ENCODE measurements at regions not wholly inside any gene's neighbourhood (a gene's known extent, or its start where the extent isn't known, plus 50 kb on each side); places are given as distances from the start of the nearest gene placed in this dataset.

DNA sequence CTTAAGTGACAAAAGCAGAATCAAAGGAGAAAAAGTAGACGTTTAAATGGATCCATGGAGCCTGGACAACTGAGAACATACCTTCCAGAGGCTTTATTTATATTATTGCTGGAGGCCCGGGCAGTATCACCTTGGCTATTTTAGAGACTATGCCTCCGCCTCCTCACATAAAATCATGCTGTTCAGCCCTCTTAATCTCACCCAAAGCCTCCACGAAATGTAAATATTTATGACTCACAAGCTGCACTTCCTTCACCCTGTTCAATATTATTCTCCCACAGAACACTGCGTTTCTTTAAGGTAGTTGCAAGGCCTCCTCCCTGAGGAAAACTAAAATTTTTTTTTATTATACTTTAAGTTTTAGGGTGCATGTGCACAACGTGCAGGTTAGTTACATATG is 478.6 kb upstream of the ACVR2A start:
- DNase-seq (ENCODE audit: low read depth, low spot score) = no peak

GRCh38 chr2:147365622-147366021 is 479.2 kb upstream of the ACVR2A start:
- DNase-seq (ENCODE audit: low read depth, low spot score) = no peak

- no peak for DNase-seq (ENCODE audit: low read depth, low spot score)
These were observed 480.2 kb upstream of the ACVR2A start for GRCh38 chr2:147364597-147364996.

DNA sequence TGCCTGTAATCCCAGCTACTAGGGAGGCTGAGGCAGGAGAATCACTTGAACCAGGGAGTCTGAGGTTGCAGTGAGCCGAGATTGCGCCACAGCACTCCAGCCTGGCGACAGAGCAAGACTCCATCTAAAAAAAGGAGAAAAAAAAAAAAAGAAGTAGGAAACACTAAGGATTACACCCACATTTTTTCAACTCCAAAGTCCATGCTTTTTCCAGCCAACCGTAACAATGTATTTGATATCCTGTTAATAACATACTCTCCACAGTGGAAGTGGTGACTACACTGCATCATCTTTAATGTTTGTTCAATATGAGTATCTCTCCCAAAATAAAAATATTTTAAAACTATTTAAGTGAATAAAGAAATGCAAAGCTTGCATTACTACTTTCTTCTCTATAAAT is 481.6 kb upstream of the ACVR2A start:
- no peak for DNase-seq (ENCODE audit: low read depth, low spot score)

GRCh38 chr2:147358375-147358774 is 486.5 kb upstream of the ACVR2A start:
- DNase-seq (ENCODE audit: low read depth, low spot score) = no peak

DNA sequence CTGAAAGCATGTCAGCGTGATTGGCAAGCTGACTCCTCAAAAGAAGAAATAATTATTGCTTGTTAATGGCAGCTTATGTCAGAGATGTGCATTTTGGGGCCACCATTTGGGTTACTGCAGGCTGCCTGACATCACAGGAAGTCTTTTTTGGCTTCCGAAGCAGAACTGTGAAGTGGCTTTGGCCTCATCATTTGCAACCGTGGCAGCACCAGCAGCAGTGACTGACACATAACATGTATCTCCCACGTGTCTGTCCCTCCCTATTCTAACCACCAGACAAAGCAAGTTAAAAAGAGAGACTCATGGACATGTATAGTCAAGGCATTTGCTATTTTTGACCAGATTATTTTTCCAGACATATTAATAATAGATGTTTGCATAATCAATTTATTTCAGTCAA is 488.7 kb upstream of the ACVR2A start:
- no peak for DNase-seq (ENCODE audit: low read depth, low spot score)

- DNase-seq (ENCODE audit: low read depth, low spot score) = no peak
These were observed 489.1 kb upstream of the ACVR2A start for GRCh38 chr2:147355706-147356105.

DNA sequence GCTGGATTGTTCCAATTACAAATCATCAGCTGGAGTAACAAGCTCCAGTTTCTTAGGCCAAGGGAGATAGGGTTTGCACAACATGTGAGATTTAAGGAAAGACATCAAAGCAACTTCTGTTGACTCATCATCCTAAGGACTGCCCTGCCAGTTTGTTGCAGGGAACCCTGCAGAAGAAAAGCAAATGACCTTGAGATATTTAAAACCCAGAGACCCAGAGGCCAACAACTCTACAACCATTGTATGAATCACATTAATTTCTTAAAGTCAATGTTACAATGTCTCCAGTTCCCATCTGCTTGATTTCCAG is 491.8 kb upstream of the ACVR2A start:
- no peak for DNase-seq (ENCODE audit: low read depth, low spot score)

DNA sequence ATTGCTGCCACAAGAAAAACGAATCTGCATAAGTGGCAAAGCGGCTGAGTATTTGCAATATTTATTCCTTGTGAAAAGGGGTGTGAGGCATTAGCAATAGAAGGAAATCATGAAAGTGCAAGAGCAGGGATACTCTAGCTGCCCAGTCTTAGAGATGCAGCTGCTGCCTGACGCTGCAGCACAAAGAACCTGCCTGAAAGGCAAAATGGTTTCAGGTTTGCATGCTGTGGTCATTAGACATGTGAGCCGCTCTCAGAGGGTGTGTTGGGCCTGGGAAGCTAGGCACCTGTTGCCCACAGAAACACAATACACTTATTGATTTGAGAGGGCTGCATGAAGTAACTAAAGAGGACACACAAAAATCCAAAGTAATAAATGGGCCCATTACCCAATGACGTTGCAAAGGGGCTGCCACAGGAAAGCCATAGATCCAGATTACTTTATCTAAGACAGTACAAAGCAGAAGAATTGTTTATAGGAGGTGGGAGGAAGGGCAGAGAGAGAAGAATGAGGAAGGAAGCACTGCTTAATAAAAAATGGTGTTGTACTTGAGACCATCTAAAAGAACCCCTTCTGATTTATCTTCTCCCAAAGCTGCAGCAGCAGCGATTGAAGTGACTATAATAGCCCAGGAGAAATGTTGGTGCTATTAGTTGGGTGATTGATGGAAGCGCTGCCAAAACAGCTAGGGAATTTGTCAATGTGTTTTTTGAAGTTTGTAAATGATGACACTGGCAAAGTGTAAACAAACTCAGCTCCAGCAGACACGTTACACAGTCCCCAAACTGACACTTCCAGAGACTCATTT is 492.4 kb upstream of the ACVR2A start:
- DNase-seq (ENCODE audit: low read depth, low spot score) = no peak

- DNase-seq (ENCODE audit: low read depth, low spot score) = no peak
These were observed 493.0 kb upstream of the ACVR2A start for GRCh38 chr2:147351784-147352183.

- DNase-seq (ENCODE audit: low read depth, low spot score) = no peak
These were observed 495.8 kb upstream of the ACVR2A start for GRCh38 chr2:147348931-147349555.

DNA sequence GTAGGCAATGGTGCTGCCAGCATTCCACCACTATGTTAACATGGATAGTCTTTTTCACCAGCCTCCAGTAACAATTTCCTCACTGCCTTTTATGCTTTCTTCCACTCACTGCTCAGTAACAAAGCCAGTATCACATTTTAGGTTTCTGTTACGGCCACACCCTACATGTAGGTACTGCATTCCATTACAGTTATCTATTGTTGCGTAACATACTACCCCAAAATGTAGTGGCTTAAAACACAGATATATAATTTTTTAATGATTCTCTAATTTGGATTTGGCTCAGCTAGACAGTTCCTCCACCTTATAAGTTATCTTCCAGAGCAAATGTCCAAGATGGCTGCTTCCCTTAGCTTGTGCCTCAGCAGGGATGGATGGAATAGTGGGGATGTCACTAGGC is 498.7 kb upstream of the ACVR2A start:
- no peak for DNase-seq (ENCODE audit: low read depth, low spot score)

GRCh38 chr2:147345246-147345645 is 499.6 kb upstream of the ACVR2A start:
- no peak for DNase-seq (ENCODE audit: low read depth, low spot score)

- DNase-seq (ENCODE audit: low read depth, low spot score) = no peak
These were observed 502.5 kb upstream of the ACVR2A start for GRCh38 chr2:147342329-147342728.

DNA sequence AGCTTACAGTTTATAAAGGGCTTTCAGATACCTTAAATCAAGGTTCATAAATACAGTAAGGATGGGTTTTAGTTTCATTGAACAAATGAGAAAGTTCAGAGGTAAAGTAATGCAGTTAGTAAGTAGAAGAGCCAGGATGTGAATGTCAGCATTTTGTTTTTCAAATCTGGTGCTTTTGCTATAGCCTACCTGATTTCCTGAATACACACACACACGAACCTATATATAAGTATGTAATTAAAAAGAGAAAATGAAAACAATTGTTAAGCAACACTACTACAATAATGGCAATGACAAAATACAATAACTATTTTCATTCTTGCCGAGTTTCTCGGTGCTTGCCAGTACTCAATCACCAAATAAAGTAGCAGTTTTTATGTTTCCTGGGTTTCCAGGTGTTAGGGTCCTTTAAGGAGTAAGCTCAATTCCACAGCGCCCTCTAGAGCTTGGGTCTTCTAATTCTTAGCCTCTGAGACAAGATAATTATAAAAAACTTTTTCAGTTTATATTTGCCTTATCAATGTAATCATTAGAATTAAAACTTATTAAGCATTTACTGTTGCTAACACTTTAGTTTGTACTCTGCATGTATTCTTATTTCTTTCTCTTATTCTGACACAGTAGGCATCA is 512.9 kb upstream of the ACVR2A start:
- no peak for DNase-seq (ENCODE audit: low read depth, low spot score)

GRCh38 chr2:147330925-147331324 is 513.9 kb upstream of the ACVR2A start:
- DNase-seq (ENCODE audit: low read depth, low spot score) = no peak

DNA sequence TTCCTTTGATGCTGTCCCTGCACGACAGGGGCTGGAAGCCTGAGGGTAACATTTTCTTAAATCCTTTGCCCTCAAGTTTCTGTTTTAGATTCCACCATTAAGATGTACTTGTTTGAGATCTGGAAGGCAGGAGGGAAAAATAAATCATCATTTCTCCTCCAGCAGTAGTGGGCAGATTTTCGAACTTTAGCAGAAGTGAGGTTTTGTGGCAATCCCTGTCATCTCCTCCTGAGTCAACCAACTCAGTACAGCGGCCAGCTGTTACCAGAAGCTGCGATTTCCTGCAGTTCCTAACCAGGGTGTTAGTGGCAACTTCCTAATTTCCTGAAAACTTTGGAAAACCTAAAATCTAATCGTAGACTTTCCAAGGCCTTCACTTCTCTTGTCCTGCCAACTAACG is 517.2 kb upstream of the ACVR2A start:
- no peak for DNase-seq (ENCODE audit: low read depth, low spot score)

GRCh38 chr2:147325990-147326389 is 518.8 kb upstream of the ACVR2A start:
- DNase-seq (ENCODE audit: low read depth, low spot score) = no peak

- no peak for DNase-seq (ENCODE audit: low read depth, low spot score)
These were observed 524.7 kb upstream of the ACVR2A start for GRCh38 chr2:147320146-147320545.

- DNase-seq (ENCODE audit: low read depth, low spot score) = no peak
These were observed 533.8 kb upstream of the ACVR2A start for GRCh38 chr2:147311058-147311430.

GRCh38 chr2:147310335-147311057 is 534.3 kb upstream of the ACVR2A start:
- no peak for DNase-seq (ENCODE audit: low read depth, low spot score)

DNA sequence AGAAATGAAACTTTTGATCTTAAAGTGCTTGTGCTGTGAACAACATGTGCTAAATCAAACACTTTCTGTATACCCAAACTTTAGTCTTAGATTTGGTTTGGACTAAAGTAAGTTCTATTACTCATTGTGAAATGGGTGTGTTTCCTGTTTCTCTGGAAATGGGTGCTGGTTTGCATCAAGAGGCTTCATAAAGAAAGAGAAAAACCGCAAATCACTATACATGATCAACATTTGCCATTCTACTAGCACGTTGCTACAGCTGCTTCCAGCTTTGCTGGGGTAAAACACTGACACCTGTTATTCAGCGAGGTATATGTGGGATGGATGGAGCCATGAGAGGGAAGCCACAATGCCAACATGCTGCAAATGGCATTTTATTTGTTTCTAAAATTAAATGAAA is 547.0 kb upstream of the ACVR2A start:
- no peak for DNase-seq (ENCODE audit: low read depth, low spot score)

Data from smooth muscle cell of the brain vasculature (primary cell).